Natural killer cell (primary cell): ENCODE measurements at regions not wholly inside any gene's neighbourhood (a gene's known extent, or its start where the extent isn't known, plus 50 kb on each side); places are given as distances from the start of the nearest gene placed in this dataset.

ENCODE experiments used
- ATAC-seq, 3 donors: fragments of 150-1000 bp in 2 of 3; fragments of 200-7000 bp in 1 of 3; cut with Tn5 transposase; 1 replicate in 1 of 3; 2 replicates in 2 of 3; pipeline ENCODE4 v1.10.0; 2021; ENCODE audit warnings: mild to moderate bottlenecking in 2 of 3, moderate library complexity in 2 of 3
- DNase-seq, 2 donors: peaks; one replicate each; pipeline versions ENCODE4 v3.0.0 to v3.0.0-alpha.2; 2013 to 2021; ENCODE audit warnings: mixed read lengths in 1 of 2
- H3K27ac ChIP-seq: one replicate; pipeline ENCODE4 v1.5.1; 2013; ENCODE audit warnings: mild to moderate bottlenecking, low read length
- H3K27me3 ChIP-seq: one replicate; pipeline ENCODE4 v1.6.1; 2013; ENCODE audit warnings: low read length; ENCODE audit not compliant: control insufficient read depth, insufficient read depth
- H3K36me3 ChIP-seq: one replicate; pipeline ENCODE4 v1.6.1; 2013; ENCODE audit warnings: low read length; ENCODE audit not compliant: control insufficient read depth, insufficient read depth
- H3K4me1 ChIP-seq: one replicate; pipeline ENCODE4 v1.6.1; 2013; ENCODE audit warnings: low read length; ENCODE audit not compliant: control insufficient read depth, insufficient read depth
- H3K4me3 ChIP-seq: one replicate; pipeline ENCODE4 v1.5.1; 2013; ENCODE audit warnings: low read length
- H3K9me3 ChIP-seq: one replicate; pipeline ENCODE4 v1.6.1; 2013; ENCODE audit warnings: low read length; ENCODE audit not compliant: control insufficient read depth, insufficient read depth
- H3K27ac Mint-ChIP-seq, 2 donors: one replicate each; pipeline ENCODE4 v1.8.0; 2022; ENCODE audit warnings: mild to moderate bottlenecking in 2 of 2, mixed read lengths in 2 of 2, moderate library complexity in 1 of 2
- H3K27me3 Mint-ChIP-seq, 2 donors: one replicate each; pipeline ENCODE4 v1.8.0; 2022; ENCODE audit warnings: low read depth in 2 of 2, mixed read lengths in 2 of 2
- H3K36me3 Mint-ChIP-seq: one replicate; pipeline ENCODE4 v1.8.0; 2022; ENCODE audit warnings: mixed read lengths
- H3K4me1 Mint-ChIP-seq, 2 donors: one replicate each; pipeline ENCODE4 v1.8.0; 2022; ENCODE audit warnings: mixed read lengths in 2 of 2
- H3K4me3 Mint-ChIP-seq: one replicate; pipeline ENCODE4 v1.8.0; 2022; ENCODE audit warnings: mild to moderate bottlenecking, moderate library complexity, mixed read lengths
- H3K9me3 Mint-ChIP-seq, 2 donors: one replicate each; pipeline ENCODE4 v1.8.0; 2022; ENCODE audit warnings: mixed read lengths in 2 of 2
- WGBS: methylation state at CpG from one replicate; pipeline ENCODE4 v1.1.7; 2013; ENCODE audit warnings: missing lambda C conversion rate; ENCODE audit not compliant: insufficient coverage; 5-methylcytosine and 5-hydroxymethylcytosine counted together
- intact Hi-C: fragments of 100-400 bp; cut with micrococcal nuclease; formaldehyde crosslinking; loops from one replicate; pipeline ENCODE4 v1.14.2; 2022
- TF ChIP-seq, protein P1 (sequence below): fragments of 200-600 bp; IDR thresholded peaks from one replicate; pipeline ENCODE4 v1.8.0; 2022; ENCODE audit warnings: antibody characterized with exemption

DNA sequence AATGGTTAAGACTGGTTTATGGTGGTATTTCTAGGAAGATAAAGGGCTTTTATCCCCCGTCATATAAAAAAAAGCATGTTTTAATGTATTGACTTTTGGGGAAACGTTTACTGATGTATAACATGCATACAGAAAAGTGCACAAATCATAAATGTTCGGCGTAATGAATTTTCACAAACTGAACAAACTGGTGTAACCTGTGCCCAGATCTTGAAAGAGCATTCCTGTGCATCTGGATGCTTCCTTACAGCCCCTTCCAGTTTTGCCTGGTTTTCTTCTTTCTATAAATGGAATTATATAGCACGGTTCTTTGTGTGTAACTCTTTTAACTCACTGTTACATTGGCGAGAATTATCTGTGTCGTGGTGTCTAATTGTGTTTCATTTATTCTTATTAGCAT, 693.8 kb upstream of the TBX3 start:
- H3K36me3 Mint-ChIP-seq: no peaks in the 10 kb centered on the region
- H3K27me3 ChIP-seq: no peaks in the 10 kb centered on the region
- ATAC-seq (no peak), DNase-seq (no peak)
- H3K4me1 Mint-ChIP-seq: peaks cover 0 to 5% of the 10 kb centered on the region in 2 donors
- no peaks in the 10 kb centered on the region for H3K27me3 Mint-ChIP-seq
- H3K4me1 ChIP-seq: no peaks in the 10 kb centered on the region
- peaks cover 6 to 12% of the 10 kb centered on the region in 2 donors for H3K9me3 Mint-ChIP-seq
- no peak overlapping the region for H3K4me3 ChIP-seq
- no peaks in the 10 kb centered on the region for H3K36me3 ChIP-seq
- H3K27ac ChIP-seq: no peak overlapping the region
- 83% methylated on average over 4 of the region's 7 CpGs for WGBS
- H3K27ac Mint-ChIP-seq: no peak overlapping the region
- TF ChIP-seq, protein P1, sequence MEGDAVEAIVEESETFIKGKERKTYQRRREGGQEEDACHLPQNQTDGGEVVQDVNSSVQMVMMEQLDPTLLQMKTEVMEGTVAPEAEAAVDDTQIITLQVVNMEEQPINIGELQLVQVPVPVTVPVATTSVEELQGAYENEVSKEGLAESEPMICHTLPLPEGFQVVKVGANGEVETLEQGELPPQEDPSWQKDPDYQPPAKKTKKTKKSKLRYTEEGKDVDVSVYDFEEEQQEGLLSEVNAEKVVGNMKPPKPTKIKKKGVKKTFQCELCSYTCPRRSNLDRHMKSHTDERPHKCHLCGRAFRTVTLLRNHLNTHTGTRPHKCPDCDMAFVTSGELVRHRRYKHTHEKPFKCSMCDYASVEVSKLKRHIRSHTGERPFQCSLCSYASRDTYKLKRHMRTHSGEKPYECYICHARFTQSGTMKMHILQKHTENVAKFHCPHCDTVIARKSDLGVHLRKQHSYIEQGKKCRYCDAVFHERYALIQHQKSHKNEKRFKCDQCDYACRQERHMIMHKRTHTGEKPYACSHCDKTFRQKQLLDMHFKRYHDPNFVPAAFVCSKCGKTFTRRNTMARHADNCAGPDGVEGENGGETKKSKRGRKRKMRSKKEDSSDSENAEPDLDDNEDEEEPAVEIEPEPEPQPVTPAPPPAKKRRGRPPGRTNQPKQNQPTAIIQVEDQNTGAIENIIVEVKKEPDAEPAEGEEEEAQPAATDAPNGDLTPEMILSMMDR: no peak
- no peak overlapping the region for H3K4me3 Mint-ChIP-seq
- H3K9me3 ChIP-seq: peaks cover 6% of the 10 kb centered on the region
- intact Hi-C loops: no loop called here

DNA sequence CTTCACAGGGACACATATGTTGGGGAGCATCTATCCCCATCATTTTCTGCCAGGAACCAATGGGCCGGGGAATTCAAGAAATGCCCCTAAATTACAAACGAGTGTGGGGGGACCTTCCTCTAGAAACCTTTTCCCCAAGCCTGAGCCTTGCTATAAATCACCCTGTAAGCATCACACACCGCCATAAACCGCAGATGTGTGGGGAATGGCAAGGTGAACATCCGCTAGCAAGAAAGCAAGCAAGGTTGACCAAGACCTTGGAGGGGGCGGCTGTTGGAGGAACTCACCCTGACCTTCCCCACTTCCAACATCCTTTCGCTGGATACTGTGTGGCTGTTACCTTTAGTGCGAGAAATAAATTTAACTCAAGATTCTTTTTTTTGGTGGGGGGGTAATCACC, 693.3 kb upstream of the TBX3 start:
- peaks cover 6% of the 10 kb centered on the region for H3K9me3 ChIP-seq
- no peak overlapping the region for H3K27ac Mint-ChIP-seq
- no peak for ATAC-seq
- peaks cover 0 to 5% of the 10 kb centered on the region in 2 donors for H3K4me1 Mint-ChIP-seq
- 94% methylated on average over 5 of the region's 8 CpGs for WGBS
- TF ChIP-seq, protein P1: no peak
- no peak overlapping the region for H3K4me3 ChIP-seq
- H3K27me3 Mint-ChIP-seq: no peaks in the 10 kb centered on the region
- no peaks in the 10 kb centered on the region for H3K36me3 ChIP-seq
- intact Hi-C loops: no loop called here
- peaks cover 7 to 12% of the 10 kb centered on the region in 2 donors for H3K9me3 Mint-ChIP-seq
- H3K36me3 Mint-ChIP-seq: no peaks in the 10 kb centered on the region
- no peaks in the 10 kb centered on the region for H3K27me3 ChIP-seq
- H3K27ac ChIP-seq: no peak overlapping the region
- no peak overlapping the region for H3K4me3 Mint-ChIP-seq
- H3K4me1 ChIP-seq: no peaks in the 10 kb centered on the region
- DNase-seq: no peak

DNA sequence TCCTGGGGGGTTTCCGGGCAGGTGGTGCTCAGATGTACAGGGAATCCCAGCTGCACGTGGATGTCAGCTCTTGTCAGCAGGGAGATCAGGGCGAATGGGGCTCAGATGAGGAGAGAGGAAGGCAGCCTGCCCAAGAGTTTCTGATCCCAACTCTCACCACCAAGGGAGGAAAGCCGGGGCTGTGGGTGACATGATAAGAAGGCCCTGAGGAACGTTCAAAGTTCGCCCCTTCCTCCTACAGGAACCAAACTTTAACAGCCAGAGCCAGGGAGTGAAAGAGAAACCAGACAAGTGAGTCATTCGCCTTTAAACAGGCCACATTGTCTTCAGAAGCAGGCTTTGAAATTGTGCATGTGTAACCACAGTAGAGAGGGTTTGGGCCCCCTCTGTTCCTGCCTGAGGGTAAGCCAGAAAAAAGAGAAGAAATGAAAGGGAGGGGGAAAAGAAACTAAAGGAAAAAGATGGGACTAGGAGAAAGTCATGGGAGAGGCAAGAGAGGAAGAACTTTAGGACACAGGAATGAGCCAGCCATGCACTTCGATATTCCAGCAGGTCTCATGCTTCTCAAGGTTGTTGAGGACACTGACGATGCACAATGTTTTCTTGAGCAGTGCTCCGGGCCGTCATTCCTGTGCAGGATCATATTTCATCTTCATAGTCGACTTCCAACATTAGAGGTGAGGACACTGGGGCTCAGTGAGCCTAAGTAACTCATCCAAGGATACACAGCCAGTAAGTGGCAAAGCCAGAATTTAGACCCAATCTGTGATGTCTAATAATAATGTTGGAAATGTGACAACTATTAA, 691.4 kb upstream of the TBX3 start:
- Histone ChIP-seq H3K27ac (no peak overlapping the region), H3K36me3 (no peaks in the 10 kb centered on the region), H3K4me1 (no peaks in the 10 kb centered on the region), H3K9me3 (peaks cover 6% of the 10 kb centered on the region), H3K27me3 (no peaks in the 10 kb centered on the region), H3K4me3 (no peak overlapping the region)
- H3K4me1 Mint-ChIP-seq: peaks cover 0 to 5% of the 10 kb centered on the region in 2 donors
- no peak overlapping the region for H3K4me3 Mint-ChIP-seq
- WGBS: 49% methylated on average over 11 of the region's 12 CpGs
- H3K9me3 Mint-ChIP-seq: peaks cover 9% of the 10 kb centered on the region in 2 donors
- no peaks in the 10 kb centered on the region for H3K27me3 Mint-ChIP-seq
- TF ChIP-seq, protein P1: no peak
- DNase-seq (peak in 1 of 2 donors; percentile 3), ATAC-seq (no peak)
- intact Hi-C loops: no loop called here
- H3K36me3 Mint-ChIP-seq: no peaks in the 10 kb centered on the region
- no peak overlapping the region for H3K27ac Mint-ChIP-seq
